NB4 (cell line): ENCODE measurements at regions not wholly inside any gene's neighbourhood (a gene's known extent, or its start where the extent isn't known, plus 50 kb on each side); places are given as distances from the start of the nearest gene placed in this dataset.

Source experiments
- CTCF ChIP-seq: IDR thresholded peaks from one replicate; pipeline ENCODE4 v1.5.1; 2012; ENCODE audit warnings: low read depth, low read length
- MYC ChIP-seq: IDR thresholded peaks from 2 replicates; pipeline ENCODE4 v1.6.1; 2011; ENCODE audit warnings: low read depth, low read length

GRCh38 chr18:54675076-54675475, 84.0 kb downstream of the DYNAP start:
- TF ChIP-seq MYC (no peak), CTCF (no peak)
